ENCODE measurements at regions not wholly inside any gene's neighbourhood (a gene's known extent, or its start where the extent isn't known, plus 50 kb on each side); places are given as distances from the start of the nearest gene placed in this dataset.

DNA sequence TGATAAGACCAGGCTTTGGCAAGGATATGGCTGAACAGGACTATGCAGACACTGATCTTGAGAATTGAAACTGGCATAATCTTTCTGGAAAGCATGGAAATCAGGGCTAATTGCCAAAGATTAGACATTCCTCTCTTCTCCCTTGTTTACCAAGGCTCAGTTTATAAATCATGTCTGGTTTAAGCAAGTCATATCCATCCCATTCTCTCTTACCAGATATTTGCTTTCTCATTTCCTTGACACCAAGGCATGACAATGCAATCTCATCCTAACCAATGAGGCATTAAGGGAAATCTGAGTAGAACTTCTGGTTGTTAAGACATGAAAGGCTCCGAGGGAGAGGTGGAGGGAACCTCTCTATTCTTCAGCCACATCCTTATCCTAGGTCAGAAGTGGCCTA, 110.3 kb upstream of the CEP85L start:
- TF ChIP-seq, protein P1, sequence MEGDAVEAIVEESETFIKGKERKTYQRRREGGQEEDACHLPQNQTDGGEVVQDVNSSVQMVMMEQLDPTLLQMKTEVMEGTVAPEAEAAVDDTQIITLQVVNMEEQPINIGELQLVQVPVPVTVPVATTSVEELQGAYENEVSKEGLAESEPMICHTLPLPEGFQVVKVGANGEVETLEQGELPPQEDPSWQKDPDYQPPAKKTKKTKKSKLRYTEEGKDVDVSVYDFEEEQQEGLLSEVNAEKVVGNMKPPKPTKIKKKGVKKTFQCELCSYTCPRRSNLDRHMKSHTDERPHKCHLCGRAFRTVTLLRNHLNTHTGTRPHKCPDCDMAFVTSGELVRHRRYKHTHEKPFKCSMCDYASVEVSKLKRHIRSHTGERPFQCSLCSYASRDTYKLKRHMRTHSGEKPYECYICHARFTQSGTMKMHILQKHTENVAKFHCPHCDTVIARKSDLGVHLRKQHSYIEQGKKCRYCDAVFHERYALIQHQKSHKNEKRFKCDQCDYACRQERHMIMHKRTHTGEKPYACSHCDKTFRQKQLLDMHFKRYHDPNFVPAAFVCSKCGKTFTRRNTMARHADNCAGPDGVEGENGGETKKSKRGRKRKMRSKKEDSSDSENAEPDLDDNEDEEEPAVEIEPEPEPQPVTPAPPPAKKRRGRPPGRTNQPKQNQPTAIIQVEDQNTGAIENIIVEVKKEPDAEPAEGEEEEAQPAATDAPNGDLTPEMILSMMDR (IDR thresholded peaks at IDR 0.05) = no peak
- TF ChIP-seq EP300 (IDR thresholded peaks at IDR 0.05) = no peak
- no peak for TF ChIP-seq POLR2A (IDR thresholded peaks at IDR 0.05)
